ENCODE measurements at regions not wholly inside any gene's neighbourhood (a gene's known extent, or its start where the extent isn't known, plus 50 kb on each side); places are given as distances from the start of the nearest gene placed in this dataset.

- TF ChIP-seq CTCF (conservative IDR thresholded peaks at IDR 0.05; ENCODE audit: low read depth in 2 of 2): no peak
- no peak for TF ChIP-seq STAT1 (IDR thresholded peaks at IDR 0.05; ENCODE audit: unreplicated experiment)
- no peak for TF ChIP-seq POLR2AphosphoS5 (IDR thresholded peaks at IDR 0.05; ENCODE audit: low read depth)
- TF ChIP-seq EZH2 (IDR thresholded peaks at IDR 0.05; ENCODE audit: low read depth, unreplicated experiment): no peak
- TF ChIP-seq ZNF331 (CRISPR knock-in tag; IDR thresholded peaks at IDR 0.05; ENCODE audit: low read depth): no peak
- TF ChIP-seq REST (IDR thresholded peaks at IDR 0.05; ENCODE audit: unreplicated experiment): no peak
These were observed 846.5 kb downstream of the TYW1 start for GRCh38 chr7:67843001-67843565.
